GM12874 (cell line): ENCODE measurements at regions not wholly inside any gene's neighbourhood (a gene's known extent, or its start where the extent isn't known, plus 50 kb on each side); places are given as distances from the start of the nearest gene placed in this dataset.

Experiments
- TF ChIP-seq, protein P1 (sequence below): IDR thresholded peaks from 2 replicates; pipeline ENCODE4 v1.5.1; 2011; ENCODE audit warnings: low read depth, mild to moderate bottlenecking, control low read depth, low read length, moderate library complexity; ENCODE audit not compliant: insufficient read depth

DNA sequence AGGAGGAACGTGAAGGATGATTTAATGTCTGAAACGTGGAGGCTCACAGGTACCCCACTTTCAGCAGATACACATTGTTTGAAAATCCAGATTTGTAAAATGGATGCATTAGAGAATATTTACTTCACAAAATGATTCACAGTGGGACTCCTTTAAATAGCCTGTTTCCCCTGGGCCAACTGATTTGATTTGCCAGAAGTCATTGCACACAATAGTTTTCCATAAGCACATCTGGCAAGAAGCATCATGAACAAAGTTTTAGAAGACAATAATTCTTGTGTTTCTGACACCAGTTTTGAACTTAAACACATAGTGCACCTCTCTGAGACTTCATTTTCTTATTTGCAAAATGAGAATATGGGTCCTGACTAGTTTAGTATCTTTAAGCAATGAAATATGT, 451.4 kb upstream of the SLC14A2 start:
- TF ChIP-seq, protein P1, sequence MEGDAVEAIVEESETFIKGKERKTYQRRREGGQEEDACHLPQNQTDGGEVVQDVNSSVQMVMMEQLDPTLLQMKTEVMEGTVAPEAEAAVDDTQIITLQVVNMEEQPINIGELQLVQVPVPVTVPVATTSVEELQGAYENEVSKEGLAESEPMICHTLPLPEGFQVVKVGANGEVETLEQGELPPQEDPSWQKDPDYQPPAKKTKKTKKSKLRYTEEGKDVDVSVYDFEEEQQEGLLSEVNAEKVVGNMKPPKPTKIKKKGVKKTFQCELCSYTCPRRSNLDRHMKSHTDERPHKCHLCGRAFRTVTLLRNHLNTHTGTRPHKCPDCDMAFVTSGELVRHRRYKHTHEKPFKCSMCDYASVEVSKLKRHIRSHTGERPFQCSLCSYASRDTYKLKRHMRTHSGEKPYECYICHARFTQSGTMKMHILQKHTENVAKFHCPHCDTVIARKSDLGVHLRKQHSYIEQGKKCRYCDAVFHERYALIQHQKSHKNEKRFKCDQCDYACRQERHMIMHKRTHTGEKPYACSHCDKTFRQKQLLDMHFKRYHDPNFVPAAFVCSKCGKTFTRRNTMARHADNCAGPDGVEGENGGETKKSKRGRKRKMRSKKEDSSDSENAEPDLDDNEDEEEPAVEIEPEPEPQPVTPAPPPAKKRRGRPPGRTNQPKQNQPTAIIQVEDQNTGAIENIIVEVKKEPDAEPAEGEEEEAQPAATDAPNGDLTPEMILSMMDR: no peak

DNA sequence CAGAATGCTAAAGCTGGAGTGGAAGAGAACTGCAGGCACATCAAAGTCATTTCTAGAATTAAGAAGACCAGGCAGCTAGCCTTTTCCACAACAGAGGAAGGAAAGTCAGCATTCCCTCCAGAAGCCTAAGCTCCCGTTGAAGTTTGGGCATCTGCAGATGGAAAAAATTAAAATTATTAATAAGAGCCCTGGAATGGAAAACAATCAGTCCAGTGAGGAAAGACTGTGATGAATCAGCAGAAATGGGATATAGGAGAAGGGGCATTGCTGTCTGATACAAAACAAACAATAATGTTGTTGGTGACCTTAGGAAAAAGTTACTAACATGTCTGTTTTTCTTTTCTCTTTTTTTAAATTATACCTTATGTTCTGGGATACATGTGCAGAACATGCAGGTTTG, 450.7 kb upstream of the SLC14A2 start:
- TF ChIP-seq, protein P1: no peak

DNA sequence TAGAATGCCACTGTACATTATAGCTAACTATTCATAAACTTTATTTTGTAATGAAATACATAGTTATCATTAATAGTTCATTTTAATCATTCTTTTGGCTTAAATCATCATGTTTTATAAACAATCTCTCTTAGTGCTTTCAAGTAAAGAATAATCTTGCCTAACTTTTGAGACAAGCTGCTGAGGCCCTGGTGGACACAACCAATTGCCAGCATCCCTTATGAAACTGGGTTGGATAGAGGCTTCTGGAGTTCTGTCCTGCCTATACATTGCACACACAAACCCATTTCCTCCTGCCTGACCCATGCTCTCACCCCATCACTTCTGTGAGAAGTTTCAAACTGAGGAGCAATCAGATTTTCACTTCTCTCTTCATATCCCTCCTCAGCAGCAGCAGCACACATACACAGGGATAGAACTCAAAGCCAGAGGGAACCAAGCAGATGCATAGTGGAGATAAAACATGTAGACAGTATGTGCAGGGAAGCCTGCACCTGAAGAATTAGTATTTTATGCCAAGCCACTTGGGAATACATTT, 450.0 kb upstream of the SLC14A2 start:
- TF ChIP-seq, protein P1: no peak

DNA sequence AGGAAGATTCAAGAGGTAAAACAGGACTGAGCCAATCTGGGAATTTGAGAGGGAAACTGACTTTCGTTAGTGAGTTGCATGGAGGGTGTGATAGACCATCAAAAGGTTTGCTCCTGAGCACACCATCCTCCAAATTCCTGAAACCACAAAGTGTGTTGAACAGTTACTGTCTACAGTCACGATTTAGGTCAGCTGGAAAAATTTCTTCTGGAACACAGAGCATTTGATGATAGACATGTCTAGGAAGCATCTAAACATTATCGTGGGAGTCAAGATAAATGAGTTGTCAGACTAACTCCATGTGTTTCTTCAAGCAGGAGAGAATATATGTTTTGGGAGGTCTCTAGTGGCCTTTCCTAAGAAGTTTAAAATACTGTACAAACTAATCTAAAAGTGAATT, 449.4 kb upstream of the SLC14A2 start:
- TF ChIP-seq, protein P1: no peak

DNA sequence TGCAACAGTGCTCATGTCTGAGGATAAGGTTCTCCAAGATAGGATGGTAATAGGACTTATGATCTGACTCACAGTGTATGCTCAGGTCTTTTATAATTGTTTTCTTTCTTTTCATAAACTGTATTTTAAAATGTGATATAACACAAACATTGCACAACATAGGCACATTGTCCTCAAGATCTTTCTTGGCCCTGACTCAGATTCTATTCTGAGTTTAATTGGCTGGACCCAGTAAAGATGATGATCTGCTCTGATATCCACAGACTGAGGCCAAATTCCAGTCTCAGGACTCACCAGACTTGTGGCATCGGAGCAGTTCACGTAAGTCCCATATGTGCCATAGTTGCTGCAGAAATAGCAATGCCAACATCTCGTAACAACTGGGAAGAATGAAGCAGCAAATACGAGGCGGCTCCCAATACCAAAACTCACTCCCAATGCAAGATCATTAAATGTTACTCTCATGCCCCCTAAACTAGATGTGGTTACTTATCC, 448.9 kb upstream of the SLC14A2 start:
- TF ChIP-seq, protein P1: no peak

DNA sequence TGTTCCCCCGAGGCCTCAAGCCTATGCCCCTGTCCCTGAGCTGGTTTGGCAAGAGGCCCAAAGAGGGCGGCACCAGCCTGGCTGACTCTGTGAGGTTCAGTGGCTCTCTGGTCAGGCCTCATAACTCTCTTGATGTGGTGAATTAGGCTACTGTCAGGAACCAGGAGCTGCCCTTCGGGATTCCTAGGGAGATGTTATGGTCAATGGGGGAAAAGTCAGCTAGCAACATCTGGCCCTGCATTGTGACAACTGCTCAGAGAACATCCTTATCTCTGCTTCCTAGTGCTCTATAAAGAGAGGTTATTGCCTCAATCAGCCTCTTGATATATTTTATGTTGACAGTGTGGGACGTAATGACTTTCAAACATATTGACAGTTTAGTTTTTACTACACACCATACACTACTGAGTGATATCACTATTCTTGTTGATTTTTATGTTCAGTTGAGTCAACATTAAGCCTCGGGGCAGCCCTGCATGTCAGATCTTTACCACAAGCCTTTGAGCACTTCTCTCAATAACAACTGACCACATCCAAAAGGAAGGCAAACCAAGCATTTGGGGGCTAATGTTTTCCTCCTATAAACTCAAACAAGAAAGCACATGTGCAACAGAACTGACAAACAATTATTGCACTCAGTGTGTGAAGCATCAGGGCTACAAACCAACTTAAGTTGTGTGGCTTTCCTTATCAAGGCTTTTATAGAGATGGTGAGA, 448.3 kb upstream of the SLC14A2 start:
- TF ChIP-seq, protein P1: no peak

DNA sequence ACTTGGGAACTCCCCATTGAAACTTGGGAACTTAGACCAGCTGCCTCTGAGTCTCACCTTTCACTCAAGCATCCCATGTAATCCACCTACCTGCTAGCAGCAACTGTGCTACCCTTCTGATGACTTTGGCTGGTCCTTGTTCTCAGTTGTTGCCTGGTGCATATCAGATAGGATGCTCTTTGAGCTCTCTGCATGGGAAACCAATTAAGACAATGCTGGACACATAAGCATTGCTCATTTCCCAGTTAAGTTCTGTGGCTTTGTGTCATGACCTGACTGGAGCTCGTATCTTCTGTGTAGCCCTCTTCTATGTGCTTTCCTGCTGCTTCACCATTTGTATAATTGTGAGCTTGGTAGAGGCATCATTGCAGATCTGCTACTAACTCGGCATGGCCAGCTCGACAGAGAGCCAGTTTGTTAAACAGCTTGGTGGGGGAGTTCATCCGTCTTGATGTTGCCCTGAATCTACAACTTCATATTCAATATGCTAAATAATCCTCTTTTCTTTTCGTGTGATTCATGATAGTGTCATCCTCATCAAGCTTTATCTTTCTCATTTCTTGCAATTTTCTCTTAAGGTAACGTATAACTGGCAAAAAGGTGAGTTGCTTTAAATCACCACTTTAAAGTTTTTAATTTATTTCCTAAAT, 447.5 kb upstream of the SLC14A2 start:
- TF ChIP-seq, protein P1: no peak
